GM08714 (cell line): ENCODE measurements at regions not wholly inside any gene's neighbourhood (a gene's known extent, or its start where the extent isn't known, plus 50 kb on each side); places are given as distances from the start of the nearest gene placed in this dataset.
"Not testable (repeated sequence)": the region's sequence is repeated elsewhere in the genome, so short reads cannot be mapped to it uniquely, and the experiment has no call there.

Experiments
- H3K4me3 ChIP-seq: fragments of 200-500 bp; sonication (Bioruptor generic); 2 replicates; pipeline ENCODE4 v1.5.1; 2014; ENCODE audit warnings: mild to moderate bottlenecking, low read length, inconsistent platforms
- ZNF274 ChIP-seq: IDR thresholded peaks from 2 replicates; pipeline ENCODE4 v1.6.1; 2012; ENCODE audit warnings: mild to moderate bottlenecking, low read depth, low read length

DNA sequence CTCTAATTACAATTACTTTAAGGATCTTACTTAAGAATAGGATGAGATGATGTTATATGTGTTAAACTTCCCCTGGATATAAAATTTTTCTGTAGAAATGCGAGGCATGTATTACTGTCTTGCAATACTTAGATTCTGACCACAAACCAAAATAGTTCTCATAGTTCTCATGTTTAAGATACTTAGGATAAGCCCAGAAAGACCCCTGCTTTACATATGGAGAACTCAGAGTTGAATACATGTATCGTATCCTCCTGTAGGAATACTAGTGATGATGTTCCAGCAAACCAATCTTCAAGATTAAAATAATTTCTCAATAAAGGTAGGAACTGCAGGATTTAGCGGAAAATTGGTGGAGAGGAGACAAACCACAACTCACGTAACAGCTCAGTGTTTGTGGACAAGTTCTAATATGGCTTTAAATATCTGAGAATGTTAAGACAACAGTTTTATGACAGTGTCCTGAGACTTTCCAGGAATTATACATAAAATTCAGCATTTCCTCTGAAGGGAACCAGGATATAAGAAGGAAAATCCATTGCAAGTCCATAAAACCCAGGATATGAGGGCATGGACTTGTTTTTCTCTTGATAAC lies 114.7 kb upstream of the CRY1 start:
- no peak for TF ChIP-seq ZNF274
- no peak overlapping the region for H3K4me3 ChIP-seq

DNA sequence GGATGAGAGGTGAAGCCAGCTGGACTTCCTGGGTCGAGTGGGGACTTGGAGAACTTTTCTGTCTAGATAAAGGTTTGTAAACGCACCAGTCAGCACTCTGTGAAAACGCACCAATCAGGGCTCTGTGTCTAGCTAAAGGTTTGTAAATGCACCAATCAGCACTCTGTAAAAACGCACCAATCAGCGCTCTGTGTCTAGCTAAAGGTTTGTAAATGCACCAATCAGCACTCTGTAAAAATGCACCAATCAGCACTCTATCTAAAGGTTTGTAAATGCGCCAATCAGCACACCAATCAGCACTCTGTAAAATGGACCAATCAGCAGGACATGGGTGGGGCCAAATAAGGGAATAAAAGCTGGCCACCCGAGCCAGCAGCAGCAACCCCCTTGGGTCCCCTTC lies 116.4 kb upstream of the CRY1 start:
- not testable (repeated sequence) for H3K4me3 ChIP-seq

- not testable (repeated sequence) for H3K4me3 ChIP-seq
These were observed 121.0 kb upstream of the CRY1 start for GRCh38 chr12:107214373-107214773.

GRCh38 chr12:107216411-107216810 lies 123.1 kb upstream of the CRY1 start:
- H3K4me3 ChIP-seq = not testable (repeated sequence)

DNA sequence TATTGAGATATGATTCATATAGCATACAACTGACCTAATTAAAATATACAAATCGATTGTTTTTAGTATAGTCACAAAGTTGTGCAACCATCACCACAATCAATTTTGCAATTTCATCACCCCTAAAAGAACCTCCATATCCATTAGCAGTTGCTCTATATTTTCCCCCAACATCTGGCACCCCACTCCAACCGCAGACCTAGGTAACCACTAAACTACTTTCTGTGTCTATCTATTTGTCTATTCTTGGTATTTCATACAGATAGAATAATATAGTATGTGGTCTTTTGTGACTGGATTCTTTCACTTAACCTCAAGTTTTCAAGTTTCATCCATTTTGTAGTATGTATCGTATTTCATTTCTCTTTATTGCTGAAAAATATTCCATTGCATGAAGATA lies 126.0 kb upstream of the CRY1 start:
- no peak overlapping the region for H3K4me3 ChIP-seq
- TF ChIP-seq ZNF274 = no peak

DNA sequence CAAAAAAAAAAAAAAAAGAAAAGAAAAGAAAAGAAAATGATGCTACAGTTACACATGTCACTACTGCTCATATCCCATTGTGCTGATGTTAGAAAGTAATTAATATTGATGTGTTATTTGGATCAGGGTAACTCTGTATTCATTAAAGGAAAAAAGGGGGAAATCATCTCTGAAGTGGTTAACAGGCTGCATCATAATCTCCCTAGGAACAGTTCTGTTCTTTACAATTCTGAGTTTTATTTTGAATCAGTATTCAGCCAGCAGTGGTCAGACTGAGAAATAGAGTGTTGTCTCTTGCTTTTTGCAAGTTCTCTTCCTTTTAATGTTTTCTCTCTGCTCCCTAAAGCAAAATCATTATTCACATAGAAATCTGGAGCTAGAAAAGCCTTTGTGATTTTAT lies 128.6 kb upstream of the CRY1 start:
- no peak for TF ChIP-seq ZNF274
- H3K4me3 ChIP-seq = no peak overlapping the region

DNA sequence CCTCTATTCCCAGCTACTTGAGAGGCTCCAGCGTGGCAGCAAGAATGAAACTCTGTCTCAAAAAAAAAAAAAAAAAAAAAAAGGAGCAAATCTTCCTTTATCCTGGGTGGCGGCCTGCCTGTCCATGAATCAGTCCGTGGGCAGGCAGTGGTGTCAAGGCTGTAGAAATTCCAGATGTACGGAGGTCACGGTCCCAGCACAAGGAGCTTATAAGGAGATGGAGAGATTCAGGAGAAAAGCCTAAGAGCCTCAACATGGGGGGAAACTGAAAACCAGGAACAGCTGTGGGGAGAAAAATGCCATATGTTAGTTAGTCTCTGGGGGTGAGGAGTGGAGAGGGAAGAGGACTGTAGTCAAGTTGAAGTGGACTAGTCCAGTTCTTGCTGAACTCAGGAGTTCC lies 130.5 kb upstream of the CRY1 start:
- no peak for TF ChIP-seq ZNF274
- no peak overlapping the region for H3K4me3 ChIP-seq

DNA sequence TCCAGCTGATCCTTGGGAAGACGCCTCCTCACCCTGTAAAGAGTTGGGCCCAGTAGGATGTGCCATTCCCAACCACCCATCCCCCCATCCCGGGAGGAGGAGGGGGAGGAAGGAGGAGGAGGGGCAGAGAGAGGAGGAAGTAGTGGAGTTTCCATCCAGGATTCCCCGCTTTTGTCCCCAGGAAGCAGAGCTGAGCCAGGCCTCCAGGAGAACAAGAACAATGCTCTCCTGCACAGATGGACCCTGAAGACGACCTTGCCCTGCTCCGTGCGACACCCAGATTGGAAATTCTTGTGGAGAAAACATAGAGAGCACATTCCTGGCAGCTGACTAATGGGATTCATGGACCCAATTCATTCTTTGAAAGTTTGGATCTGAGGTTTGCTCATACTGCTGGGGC lies 132.3 kb upstream of the CRY1 start:
- TF ChIP-seq ZNF274 = no peak
- H3K4me3 ChIP-seq = no peak overlapping the region

DNA sequence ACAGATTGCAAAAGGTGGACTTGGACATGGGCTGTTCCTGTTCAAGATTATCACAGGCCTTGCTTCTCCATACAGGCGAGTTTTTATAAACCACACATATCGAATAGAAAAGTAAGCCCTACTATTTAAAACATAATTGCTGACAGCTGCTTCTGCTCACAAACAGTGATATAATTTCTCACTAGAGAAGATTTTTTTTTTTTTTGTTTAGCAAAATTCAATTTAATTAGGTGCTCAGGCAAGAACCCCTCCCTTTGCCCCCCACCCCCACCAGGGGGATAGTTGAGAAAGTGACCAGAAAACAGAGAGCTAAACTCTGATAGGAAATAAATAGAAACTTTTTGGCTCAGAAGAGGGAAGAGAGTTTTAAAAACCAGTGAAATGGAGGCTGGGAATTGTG lies 132.8 kb upstream of the CRY1 start:
- no peak overlapping the region for H3K4me3 ChIP-seq
- TF ChIP-seq ZNF274 = no peak

- TF ChIP-seq ZNF274 = no peak
- no peak overlapping the region for H3K4me3 ChIP-seq
These were observed 134.7 kb upstream of the CRY1 start for GRCh38 chr12:107228076-107228475.

GRCh38 chr12:107229827-107230226 lies 136.5 kb upstream of the CRY1 start:
- no peak for TF ChIP-seq ZNF274
- no peak overlapping the region for H3K4me3 ChIP-seq

DNA sequence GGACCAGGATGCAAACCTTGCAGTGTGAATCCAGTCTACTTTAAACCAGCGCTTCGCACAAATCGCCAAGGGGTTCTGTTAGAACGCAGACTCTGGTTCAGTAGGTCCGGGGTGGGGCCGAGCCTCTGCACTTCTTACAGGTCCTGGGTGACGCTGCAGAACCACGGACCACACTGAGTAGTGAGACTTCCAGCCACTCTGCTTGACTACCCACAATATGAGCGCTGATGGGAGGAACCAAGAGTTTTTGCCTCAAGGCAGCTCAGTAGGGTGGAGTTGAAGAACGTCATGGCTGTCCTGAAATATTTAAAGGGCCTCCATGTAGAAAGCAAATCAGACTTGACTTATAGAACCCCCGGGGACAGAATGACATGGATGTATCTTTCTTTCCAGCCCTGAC lies 138.0 kb upstream of the CRY1 start:
- no peak for TF ChIP-seq ZNF274
- no peak overlapping the region for H3K4me3 ChIP-seq

DNA sequence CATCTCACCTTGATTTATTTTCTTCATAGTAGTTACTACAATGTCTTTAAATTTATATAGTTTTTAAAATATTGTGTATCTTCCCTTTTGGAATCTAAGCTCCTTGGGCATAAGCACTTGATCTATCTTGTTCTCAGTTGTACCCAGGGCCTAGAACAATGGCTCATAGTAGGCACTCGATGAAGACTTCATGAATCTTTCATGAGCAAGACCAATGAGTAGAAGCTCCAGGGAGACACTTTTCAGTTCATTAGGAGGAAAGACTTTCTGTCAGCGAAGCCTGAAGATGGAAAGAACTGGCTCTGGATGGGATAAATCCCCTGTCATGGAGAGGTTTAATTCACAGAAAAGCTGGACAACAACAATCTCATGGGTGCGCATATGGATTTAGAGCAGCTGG lies 140.2 kb upstream of the CRY1 start:
- no peak for TF ChIP-seq ZNF274
- no peak overlapping the region for H3K4me3 ChIP-seq

DNA sequence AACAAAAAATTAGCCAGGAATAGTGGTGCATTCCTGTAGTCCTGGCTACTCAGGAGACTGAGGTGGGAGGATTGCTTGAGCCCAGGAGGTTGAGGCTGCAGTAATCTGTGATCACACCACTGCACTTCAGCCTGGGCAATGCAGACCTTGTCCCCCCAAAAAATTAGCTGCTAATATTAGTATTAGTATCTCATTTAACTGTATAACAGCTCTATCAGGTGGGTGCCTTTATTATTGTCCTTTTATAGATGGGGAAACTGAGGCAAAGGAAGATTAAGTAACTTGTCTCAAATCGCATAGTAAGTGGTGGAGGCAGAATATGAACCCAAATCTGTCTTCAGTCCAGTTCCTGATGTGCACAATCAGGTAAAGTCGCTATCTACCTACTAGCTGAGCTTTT lies 142.3 kb upstream of the CRY1 start:
- TF ChIP-seq ZNF274 = no peak
- no peak overlapping the region for H3K4me3 ChIP-seq

DNA sequence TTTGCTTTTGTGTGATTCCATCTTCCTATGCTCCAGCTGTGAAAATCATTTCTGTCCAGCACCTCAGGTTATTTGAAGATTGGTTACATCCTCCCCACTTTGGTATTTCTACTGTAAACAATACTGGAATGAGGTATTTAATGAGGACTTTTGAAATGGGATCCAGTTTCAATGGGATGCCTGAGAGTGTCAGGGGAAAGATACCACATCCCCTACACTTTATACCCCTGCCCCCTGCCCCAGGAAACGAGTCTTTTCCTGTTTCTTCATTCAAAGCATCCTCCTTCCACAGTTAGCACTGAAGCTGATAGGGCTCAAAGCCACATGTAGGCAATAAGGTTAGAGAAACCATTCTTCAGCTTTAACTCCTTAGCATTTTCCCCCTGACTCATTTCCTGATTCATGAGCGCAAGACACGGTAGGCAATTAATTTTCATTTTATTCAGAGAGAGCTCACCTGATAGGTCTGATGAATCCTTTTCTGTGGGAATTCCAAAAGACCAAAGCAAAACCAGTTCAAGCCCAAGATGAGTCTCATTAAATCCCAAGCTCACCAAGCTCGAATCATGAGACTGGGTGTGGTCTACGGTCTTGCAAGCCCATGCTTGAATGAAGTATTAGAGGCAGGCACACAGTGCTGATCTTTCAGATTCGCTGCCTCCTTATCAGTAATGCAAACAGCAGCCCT lies 143.6 kb upstream of the CRY1 start:
- TF ChIP-seq ZNF274 = no peak
- no peak overlapping the region for H3K4me3 ChIP-seq

DNA sequence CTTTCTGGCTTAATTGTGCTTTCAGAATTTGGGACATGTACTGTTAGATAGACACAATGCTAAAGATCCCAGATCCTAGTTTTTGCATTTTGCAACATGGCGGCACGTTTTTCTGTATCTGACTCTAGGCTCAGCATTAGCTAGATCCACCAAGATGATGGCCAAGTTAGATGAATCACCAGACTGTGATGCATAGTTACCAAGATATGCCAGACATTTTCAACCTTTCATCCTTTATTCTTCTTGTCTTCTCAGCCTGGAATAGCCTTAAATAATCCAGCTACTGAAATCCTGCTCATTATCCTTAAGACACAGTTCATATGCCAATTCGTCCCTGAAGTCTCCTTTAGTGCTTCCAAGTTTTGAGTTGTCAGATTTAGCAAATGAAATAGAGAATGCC lies 144.9 kb upstream of the CRY1 start:
- no peak overlapping the region for H3K4me3 ChIP-seq
- no peak for TF ChIP-seq ZNF274
